ENCODE measurements at regions not wholly inside any gene's neighbourhood (a gene's known extent, or its start where the extent isn't known, plus 50 kb on each side); places are given as distances from the start of the nearest gene placed in this dataset.

DNA sequence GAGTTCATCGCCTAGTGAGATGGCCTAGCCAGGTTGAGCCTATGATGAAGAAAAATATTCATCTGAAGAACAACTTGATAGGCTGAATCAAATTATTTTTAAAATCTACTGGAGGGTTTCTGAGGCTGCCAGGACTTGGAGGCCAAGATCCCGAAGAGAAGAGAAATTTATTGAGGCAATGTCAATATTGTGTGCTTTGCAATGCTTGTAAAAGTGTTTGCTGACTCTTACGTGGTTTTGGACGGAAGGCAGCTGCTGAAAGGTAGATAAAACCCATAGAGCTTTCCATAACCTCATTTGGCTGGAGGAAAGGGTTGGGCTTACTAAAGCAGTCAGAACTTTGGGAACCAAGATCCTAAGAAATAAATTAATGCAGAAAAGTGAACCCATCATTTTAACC is 361.0 kb upstream of the IL12A start:
- no peak for TF ChIP-seq POLR2AphosphoS5 (IDR thresholded peaks at IDR 0.05; ENCODE audit: low read depth, low read length)
- TF ChIP-seq TAF1 (IDR thresholded peaks at IDR 0.05; ENCODE audit: borderline replicate concordance, low read depth, low read length): no peak
- TF ChIP-seq GABPA (IDR thresholded peaks at IDR 0.05; ENCODE audit: low read depth): no peak
- TF ChIP-seq, protein P1, sequence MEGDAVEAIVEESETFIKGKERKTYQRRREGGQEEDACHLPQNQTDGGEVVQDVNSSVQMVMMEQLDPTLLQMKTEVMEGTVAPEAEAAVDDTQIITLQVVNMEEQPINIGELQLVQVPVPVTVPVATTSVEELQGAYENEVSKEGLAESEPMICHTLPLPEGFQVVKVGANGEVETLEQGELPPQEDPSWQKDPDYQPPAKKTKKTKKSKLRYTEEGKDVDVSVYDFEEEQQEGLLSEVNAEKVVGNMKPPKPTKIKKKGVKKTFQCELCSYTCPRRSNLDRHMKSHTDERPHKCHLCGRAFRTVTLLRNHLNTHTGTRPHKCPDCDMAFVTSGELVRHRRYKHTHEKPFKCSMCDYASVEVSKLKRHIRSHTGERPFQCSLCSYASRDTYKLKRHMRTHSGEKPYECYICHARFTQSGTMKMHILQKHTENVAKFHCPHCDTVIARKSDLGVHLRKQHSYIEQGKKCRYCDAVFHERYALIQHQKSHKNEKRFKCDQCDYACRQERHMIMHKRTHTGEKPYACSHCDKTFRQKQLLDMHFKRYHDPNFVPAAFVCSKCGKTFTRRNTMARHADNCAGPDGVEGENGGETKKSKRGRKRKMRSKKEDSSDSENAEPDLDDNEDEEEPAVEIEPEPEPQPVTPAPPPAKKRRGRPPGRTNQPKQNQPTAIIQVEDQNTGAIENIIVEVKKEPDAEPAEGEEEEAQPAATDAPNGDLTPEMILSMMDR (IDR thresholded peaks at IDR 0.05): no peak
- TF ChIP-seq, protein P2, sequence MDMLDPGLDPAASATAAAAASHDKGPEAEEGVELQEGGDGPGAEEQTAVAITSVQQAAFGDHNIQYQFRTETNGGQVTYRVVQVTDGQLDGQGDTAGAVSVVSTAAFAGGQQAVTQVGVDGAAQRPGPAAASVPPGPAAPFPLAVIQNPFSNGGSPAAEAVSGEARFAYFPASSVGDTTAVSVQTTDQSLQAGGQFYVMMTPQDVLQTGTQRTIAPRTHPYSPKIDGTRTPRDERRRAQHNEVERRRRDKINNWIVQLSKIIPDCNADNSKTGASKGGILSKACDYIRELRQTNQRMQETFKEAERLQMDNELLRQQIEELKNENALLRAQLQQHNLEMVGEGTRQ (IDR thresholded peaks at IDR 0.05; ENCODE audit: borderline replicate concordance, low read depth, low read length): no peak
- TF ChIP-seq, protein P3, sequence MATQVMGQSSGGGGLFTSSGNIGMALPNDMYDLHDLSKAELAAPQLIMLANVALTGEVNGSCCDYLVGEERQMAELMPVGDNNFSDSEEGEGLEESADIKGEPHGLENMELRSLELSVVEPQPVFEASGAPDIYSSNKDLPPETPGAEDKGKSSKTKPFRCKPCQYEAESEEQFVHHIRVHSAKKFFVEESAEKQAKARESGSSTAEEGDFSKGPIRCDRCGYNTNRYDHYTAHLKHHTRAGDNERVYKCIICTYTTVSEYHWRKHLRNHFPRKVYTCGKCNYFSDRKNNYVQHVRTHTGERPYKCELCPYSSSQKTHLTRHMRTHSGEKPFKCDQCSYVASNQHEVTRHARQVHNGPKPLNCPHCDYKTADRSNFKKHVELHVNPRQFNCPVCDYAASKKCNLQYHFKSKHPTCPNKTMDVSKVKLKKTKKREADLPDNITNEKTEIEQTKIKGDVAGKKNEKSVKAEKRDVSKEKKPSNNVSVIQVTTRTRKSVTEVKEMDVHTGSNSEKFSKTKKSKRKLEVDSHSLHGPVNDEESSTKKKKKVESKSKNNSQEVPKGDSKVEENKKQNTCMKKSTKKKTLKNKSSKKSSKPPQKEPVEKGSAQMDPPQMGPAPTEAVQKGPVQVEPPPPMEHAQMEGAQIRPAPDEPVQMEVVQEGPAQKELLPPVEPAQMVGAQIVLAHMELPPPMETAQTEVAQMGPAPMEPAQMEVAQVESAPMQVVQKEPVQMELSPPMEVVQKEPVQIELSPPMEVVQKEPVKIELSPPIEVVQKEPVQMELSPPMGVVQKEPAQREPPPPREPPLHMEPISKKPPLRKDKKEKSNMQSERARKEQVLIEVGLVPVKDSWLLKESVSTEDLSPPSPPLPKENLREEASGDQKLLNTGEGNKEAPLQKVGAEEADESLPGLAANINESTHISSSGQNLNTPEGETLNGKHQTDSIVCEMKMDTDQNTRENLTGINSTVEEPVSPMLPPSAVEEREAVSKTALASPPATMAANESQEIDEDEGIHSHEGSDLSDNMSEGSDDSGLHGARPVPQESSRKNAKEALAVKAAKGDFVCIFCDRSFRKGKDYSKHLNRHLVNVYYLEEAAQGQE (IDR thresholded peaks at IDR 0.05; ENCODE audit: low read depth, low read length): no peak
- no peak for TF ChIP-seq SIN3A (IDR thresholded peaks at IDR 0.05; ENCODE audit: borderline replicate concordance, low read depth, low read length)
- no peak for TF ChIP-seq RAD21 (IDR thresholded peaks at IDR 0.05; ENCODE audit: low read length)
- TF ChIP-seq, protein P4, sequence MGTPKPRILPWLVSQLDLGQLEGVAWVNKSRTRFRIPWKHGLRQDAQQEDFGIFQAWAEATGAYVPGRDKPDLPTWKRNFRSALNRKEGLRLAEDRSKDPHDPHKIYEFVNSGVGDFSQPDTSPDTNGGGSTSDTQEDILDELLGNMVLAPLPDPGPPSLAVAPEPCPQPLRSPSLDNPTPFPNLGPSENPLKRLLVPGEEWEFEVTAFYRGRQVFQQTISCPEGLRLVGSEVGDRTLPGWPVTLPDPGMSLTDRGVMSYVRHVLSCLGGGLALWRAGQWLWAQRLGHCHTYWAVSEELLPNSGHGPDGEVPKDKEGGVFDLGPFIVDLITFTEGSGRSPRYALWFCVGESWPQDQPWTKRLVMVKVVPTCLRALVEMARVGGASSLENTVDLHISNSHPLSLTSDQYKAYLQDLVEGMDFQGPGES (IDR thresholded peaks at IDR 0.05; ENCODE audit: low read depth, low read length): no peak
- no peak for TF ChIP-seq ELF1 (IDR thresholded peaks at IDR 0.05)
